ENCODE measurements at regions not wholly inside any gene's neighbourhood (a gene's known extent, or its start where the extent isn't known, plus 50 kb on each side); places are given as distances from the start of the nearest gene placed in this dataset.
A peak's percentile ranks its signal among the peaks of the same experiment; 100 is the strongest.

- no peak for DNase-seq
- TF ChIP-seq EZH2phosphoT487 (IDR thresholded peaks at IDR 0.05; ENCODE audit: low read length): no peak
- no peak for TF ChIP-seq CTCF (IDR thresholded peaks at IDR 0.05; ENCODE audit: low read length)
These were observed 149.4 kb upstream of the DCC start for GRCh38 chr18:52190631-52191030.

GRCh38 chr18:52200406-52200805 is 139.6 kb upstream of the DCC start:
- no peaks in the 10 kb centered on the region for H3K9me3 ChIP-seq (replicated peaks; ENCODE audit: insufficient read depth, low read length)
- H3K27ac ChIP-seq (ENCODE audit: low read length): no peak overlapping the region
- no peak overlapping the region for H3K4me3 ChIP-seq (ENCODE audit: low read length)
- H4K20me1 ChIP-seq (ENCODE audit: insufficient read depth, low read length): no peaks in the 10 kb centered on the region
- no peak overlapping the region for H3K9ac ChIP-seq (ENCODE audit: low read length)
- H3K9me2 ChIP-seq (replicated peaks; ENCODE audit: insufficient read depth, low read length): no peaks in the 10 kb centered on the region
- no peaks in the 10 kb centered on the region for H3F3A ChIP-seq (ENCODE audit: insufficient read depth, low read length)
- H3K4me1 ChIP-seq (ENCODE audit: low read length): peaks cover 10% of the 10 kb centered on the region
- TF ChIP-seq EZH2 (optimal IDR thresholded peaks at IDR 0.05; ENCODE audit: low read depth, low read length) (no peak), CTCF (IDR thresholded peaks at IDR 0.05; ENCODE audit: low read length) (no peak), EZH2phosphoT487 (IDR thresholded peaks at IDR 0.05; ENCODE audit: low read length) (no peak)
- H2AFZ ChIP-seq (ENCODE audit: low read length): no peak overlapping the region
- H3K36me3 ChIP-seq (replicated peaks; ENCODE audit: insufficient read depth, low read length): no peaks in the 10 kb centered on the region
- H3K27me3 ChIP-seq (replicated peaks; ENCODE audit: insufficient read depth, low read length): no peaks in the 10 kb centered on the region
- H3K79me2 ChIP-seq (ENCODE audit: low read length): no peaks in the 10 kb centered on the region
- DNase-seq: no peak
- H3K4me2 ChIP-seq (ENCODE audit: low read depth, low read length): no peak overlapping the region

More at GRCh38 chr18:52190631-52191030, 149.4 kb upstream of the DCC start:
- H3K4me2 ChIP-seq (ENCODE audit: low read depth, low read length): peak overlapping the region; percentile 56
- H3F3A ChIP-seq (ENCODE audit: insufficient read depth, low read length): peaks cover 14% of the 10 kb centered on the region; the same call in 1 of the 2 replicates
- no peaks in the 10 kb centered on the region for H3K79me2 ChIP-seq (ENCODE audit: low read length)
- H3K27me3 ChIP-seq (replicated peaks; ENCODE audit: insufficient read depth, low read length): no peaks in the 10 kb centered on the region
- no peak overlapping the region; the same call in 1 of the 2 replicates for H3K4me3 ChIP-seq (ENCODE audit: low read length)
- no peaks in the 10 kb centered on the region for H3K9me2 ChIP-seq (replicated peaks; ENCODE audit: insufficient read depth, low read length)
- H3K4me1 ChIP-seq (ENCODE audit: low read length): peaks cover 30% of the 10 kb centered on the region
- H3K9me3 ChIP-seq (replicated peaks; ENCODE audit: insufficient read depth, low read length): no peaks in the 10 kb centered on the region
- peak overlapping the region; percentile 87 for H3K27ac ChIP-seq (ENCODE audit: low read length)
- H2AFZ ChIP-seq (ENCODE audit: low read length): no peak overlapping the region
- H4K20me1 ChIP-seq (ENCODE audit: insufficient read depth, low read length): no peaks in the 10 kb centered on the region
- H3K9ac ChIP-seq (ENCODE audit: low read length): peak overlapping the region; percentile 20; the same call in 1 of the 2 replicates
- no peaks in the 10 kb centered on the region; the same call in 1 of the 2 replicates for H3K36me3 ChIP-seq (replicated peaks; ENCODE audit: insufficient read depth, low read length)

GRCh38 chr18:52200921-52201663 is 138.9 kb upstream of the DCC start:
- no peaks in the 10 kb centered on the region for H3K9me3 ChIP-seq (replicated peaks; ENCODE audit: insufficient read depth, low read length)
- H3K79me2 ChIP-seq (ENCODE audit: low read length): no peaks in the 10 kb centered on the region
- no peaks in the 10 kb centered on the region for H3K27me3 ChIP-seq (replicated peaks; ENCODE audit: insufficient read depth, low read length)
- no peaks in the 10 kb centered on the region for H4K20me1 ChIP-seq (ENCODE audit: insufficient read depth, low read length)
- no peak overlapping the region for H3K9ac ChIP-seq (ENCODE audit: low read length)
- TF ChIP-seq EZH2phosphoT487 (IDR thresholded peaks at IDR 0.05; ENCODE audit: low read length): no peak
- TF ChIP-seq EZH2 (optimal IDR thresholded peaks at IDR 0.05; ENCODE audit: low read depth, low read length): no peak
- no peak for TF ChIP-seq CTCF (IDR thresholded peaks at IDR 0.05; ENCODE audit: low read length)
- no peaks in the 10 kb centered on the region for H3F3A ChIP-seq (ENCODE audit: insufficient read depth, low read length)
- peaks cover 10% of the 10 kb centered on the region for H3K4me1 ChIP-seq (ENCODE audit: low read length)
- H3K4me2 ChIP-seq (ENCODE audit: low read depth, low read length): no peak overlapping the region
- no peak overlapping the region for H2AFZ ChIP-seq (ENCODE audit: low read length)
- H3K27ac ChIP-seq (ENCODE audit: low read length): no peak overlapping the region
- no peak overlapping the region for H3K4me3 ChIP-seq (ENCODE audit: low read length)
- H3K36me3 ChIP-seq (replicated peaks; ENCODE audit: insufficient read depth, low read length): no peaks in the 10 kb centered on the region
- no peaks in the 10 kb centered on the region for H3K9me2 ChIP-seq (replicated peaks; ENCODE audit: insufficient read depth, low read length)
- DNase-seq: no peak
